ENCODE measurements at regions not wholly inside any gene's neighbourhood (a gene's known extent, or its start where the extent isn't known, plus 50 kb on each side); places are given as distances from the start of the nearest gene placed in this dataset.

- Histone ChIP-seq H2AK5ac (ENCODE audit: low read depth, low read length) (no peak overlapping the region), H3K14ac (ENCODE audit: insufficient read length) (no peak overlapping the region), H3K79me2 (ENCODE audit: control insufficient read depth in 1 of 2, insufficient read depth in 2 of 2, low read length in 2 of 2) (no peaks in the 10 kb centered on the region), H4K20me1 (replicated peaks in 1 of 2; ENCODE audit: control insufficient read depth in 1 of 2, insufficient read depth in 2 of 2, low read length in 2 of 2) (no peaks in the 10 kb centered on the region), H3K9me3 (ENCODE audit: insufficient read depth in 2 of 2, low read depth in 1 of 2, low read length in 1 of 2) (peaks cover 20 to 24% of the 10 kb centered on the region in 2 experiments; a peak in 3 of 4 replicates), H3K23ac (ENCODE audit: insufficient read length) (no peak overlapping the region), H4K8ac (ENCODE audit: extremely low read depth, insufficient read depth, low read length) (no peak overlapping the region), H4K5ac (ENCODE audit: insufficient read length, low read depth, low read length) (no peak overlapping the region), H3K56ac (replicated peaks; ENCODE audit: insufficient read length, low read depth, low read length) (no peak overlapping the region), H3K27ac (ENCODE audit: low read depth, low read length) (no peak overlapping the region), H3K18ac (ENCODE audit: extremely low read depth, low read length) (no peak overlapping the region), H3K27me3 (replicated peaks in 1 of 4; ENCODE audit: control insufficient read depth in 3 of 4, extremely low read depth in 1 of 4, insufficient read depth in 3 of 4, low read length in 3 of 4) (peaks cover 0 to under 1% (median 0%) of the 10 kb centered on the region in 4 experiments; a peak in 1 of 7 replicates), H4K91ac (replicated peaks; ENCODE audit: insufficient read length, low read length) (no peak overlapping the region), H2AFZ (ENCODE audit: low read length) (no peak overlapping the region), H2BK120ac (replicated peaks; ENCODE audit: low read depth, low read length) (no peak overlapping the region), H2BK5ac (ENCODE audit: low read depth, low read length) (no peak overlapping the region), H3K79me1 (ENCODE audit: low read depth, low read length) (no peaks in the 10 kb centered on the region), H3K23me2 (ENCODE audit: low read depth, low read length) (no peaks in the 10 kb centered on the region), H2BK15ac (ENCODE audit: low read length) (no peak overlapping the region), H3K4me1 (replicated peaks in 1 of 4; ENCODE audit: control insufficient read depth in 3 of 4, insufficient read depth in 4 of 4, low read length in 3 of 4) (no peaks in the 10 kb centered on the region), H3K36me3 (ENCODE audit: control insufficient read depth in 2 of 4, insufficient read depth in 4 of 4, low read length in 3 of 4) (no peaks in the 10 kb centered on the region), H3K4me2 (ENCODE audit: insufficient read depth in 1 of 2, low read depth in 2 of 2, low read length in 2 of 2) (no peak overlapping the region), H3K9ac (replicated peaks in 1 of 4; ENCODE audit: extremely low read depth in 1 of 4, low read depth in 3 of 4, low read length in 3 of 4) (no peak overlapping the region), H2BK12ac (ENCODE audit: low read depth, low read length) (no peak overlapping the region), H3K4ac (replicated peaks; ENCODE audit: insufficient read length, low read depth, low read length) (no peak overlapping the region), H3K4me3 (ENCODE audit: extremely low read depth in 1 of 4, insufficient read depth in 2 of 4, low read depth in 3 of 4, low read length in 4 of 4) (no peak overlapping the region), H2BK20ac (ENCODE audit: low read length) (no peak overlapping the region)
- DNase-seq (ENCODE audit: low read depth in 1 of 2, low spot score in 2 of 2), result no peak
- TF ChIP-seq KDM1A (IDR thresholded peaks at IDR 0.05; ENCODE audit: borderline replicate concordance, low read length) (no peak), SP1 (IDR thresholded peaks at IDR 0.05; ENCODE audit: low read depth, low read length) (no peak), ZNF274 (IDR thresholded peaks at IDR 0.05; ENCODE audit: borderline replicate concordance, extremely low read depth, low read length) (no peak), MAFK (IDR thresholded peaks at IDR 0.05; ENCODE audit: low read depth, low read length) (no peak), HDAC2 (IDR thresholded peaks at IDR 0.05; ENCODE audit: borderline replicate concordance in 1 of 2, low read depth in 2 of 2, low read length in 2 of 2) (no peak), CEBPB (IDR thresholded peaks at IDR 0.05; ENCODE audit: low read depth, low read length) (no peak)
- WGBS, 2 experiments (ENCODE audit: extremely low coverage in 1 of 2, insufficient coverage in 1 of 2, insufficient read length in 1 of 2, insufficient replicate concordance in 2 of 2, low coverage in 1 of 2, low lambda C conversion rate in 2 of 2, missing lambda C conversion rate in 1 of 2), result 77% methylated on average over 1 of the region's 1 CpG; no CpG with 5 or more reads in 1 of the 2 experiments
- no peak for FAIRE-seq
- POLR2A ChIA-PET (ENCODE audit: partially characterized antibody), result no interaction called here
- CTCF ChIA-PET (ENCODE audit: partially characterized antibody), result no interaction called here
Observed at GRCh38 chr2:13686262-13686661, 946.3 kb upstream of the LRATD1 start.

All from H1 (cell line).